ENCODE measurements at regions not wholly inside any gene's neighbourhood (a gene's known extent, or its start where the extent isn't known, plus 50 kb on each side); places are given as distances from the start of the nearest gene placed in this dataset.

GRCh38 chr2:136334967-136335366 is 217.0 kb upstream of the CXCR4 start:
- TF ChIP-seq, protein P1, sequence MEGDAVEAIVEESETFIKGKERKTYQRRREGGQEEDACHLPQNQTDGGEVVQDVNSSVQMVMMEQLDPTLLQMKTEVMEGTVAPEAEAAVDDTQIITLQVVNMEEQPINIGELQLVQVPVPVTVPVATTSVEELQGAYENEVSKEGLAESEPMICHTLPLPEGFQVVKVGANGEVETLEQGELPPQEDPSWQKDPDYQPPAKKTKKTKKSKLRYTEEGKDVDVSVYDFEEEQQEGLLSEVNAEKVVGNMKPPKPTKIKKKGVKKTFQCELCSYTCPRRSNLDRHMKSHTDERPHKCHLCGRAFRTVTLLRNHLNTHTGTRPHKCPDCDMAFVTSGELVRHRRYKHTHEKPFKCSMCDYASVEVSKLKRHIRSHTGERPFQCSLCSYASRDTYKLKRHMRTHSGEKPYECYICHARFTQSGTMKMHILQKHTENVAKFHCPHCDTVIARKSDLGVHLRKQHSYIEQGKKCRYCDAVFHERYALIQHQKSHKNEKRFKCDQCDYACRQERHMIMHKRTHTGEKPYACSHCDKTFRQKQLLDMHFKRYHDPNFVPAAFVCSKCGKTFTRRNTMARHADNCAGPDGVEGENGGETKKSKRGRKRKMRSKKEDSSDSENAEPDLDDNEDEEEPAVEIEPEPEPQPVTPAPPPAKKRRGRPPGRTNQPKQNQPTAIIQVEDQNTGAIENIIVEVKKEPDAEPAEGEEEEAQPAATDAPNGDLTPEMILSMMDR (conservative IDR thresholded peaks at IDR 0.05) = no peak
- Mint-ChIP-seq H3K36me3 (no peaks in the 10 kb centered on the region), H3K9me3 (peaks cover 16% of the 10 kb centered on the region), H3K27me3 (peaks cover 11% of the 10 kb centered on the region), H3K27ac (no peak overlapping the region), H3K4me3 (no peak overlapping the region), H3K4me1 (ENCODE audit: unreplicated experiment) (no peaks in the 10 kb centered on the region)
- no peak for DNase-seq (ENCODE audit: extremely low spot score, unreplicated experiment)

- Mint-ChIP-seq H3K27ac (no peak overlapping the region), H3K4me1 (ENCODE audit: unreplicated experiment) (peaks cover 1% of the 10 kb centered on the region), H3K36me3 (no peaks in the 10 kb centered on the region), H3K9me3 (peaks cover 4% of the 10 kb centered on the region), H3K4me3 (no peak overlapping the region), H3K27me3 (peaks cover 22% of the 10 kb centered on the region)
- no peak for DNase-seq (ENCODE audit: extremely low spot score, unreplicated experiment)
- TF ChIP-seq, protein P1 (conservative IDR thresholded peaks at IDR 0.05) = no peak
These were observed 214.6 kb upstream of the CXCR4 start for GRCh38 chr2:136332436-136333095.

DNA sequence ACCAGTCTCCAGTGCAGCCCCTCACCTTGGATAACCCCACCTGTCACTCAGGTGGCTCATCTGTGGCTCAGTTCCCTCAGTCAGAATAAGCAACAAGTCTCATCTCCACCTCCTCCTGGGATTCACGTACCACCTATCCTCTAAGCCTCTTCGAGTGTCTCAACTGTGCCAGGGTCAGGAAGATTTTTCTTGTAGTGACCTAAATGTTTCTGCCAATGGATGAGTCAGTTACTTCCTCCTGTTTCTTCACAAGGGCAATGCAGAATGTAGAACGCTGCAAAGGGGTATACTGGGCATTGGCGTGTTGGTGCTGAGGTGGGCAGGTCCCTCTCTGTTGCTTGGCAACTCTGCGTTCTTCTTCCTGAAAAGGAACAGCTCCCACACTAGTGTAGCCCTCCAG is 213.3 kb upstream of the CXCR4 start:
- Mint-ChIP-seq H3K4me1 (ENCODE audit: unreplicated experiment) (peaks cover 6% of the 10 kb centered on the region), H3K36me3 (no peaks in the 10 kb centered on the region), H3K4me3 (no peak overlapping the region), H3K27ac (no peak overlapping the region), H3K27me3 (peaks cover 18% of the 10 kb centered on the region), H3K9me3 (peaks cover 4% of the 10 kb centered on the region)
- TF ChIP-seq, protein P1 (conservative IDR thresholded peaks at IDR 0.05) = no peak
- DNase-seq (ENCODE audit: extremely low spot score, unreplicated experiment) = no peak

DNA sequence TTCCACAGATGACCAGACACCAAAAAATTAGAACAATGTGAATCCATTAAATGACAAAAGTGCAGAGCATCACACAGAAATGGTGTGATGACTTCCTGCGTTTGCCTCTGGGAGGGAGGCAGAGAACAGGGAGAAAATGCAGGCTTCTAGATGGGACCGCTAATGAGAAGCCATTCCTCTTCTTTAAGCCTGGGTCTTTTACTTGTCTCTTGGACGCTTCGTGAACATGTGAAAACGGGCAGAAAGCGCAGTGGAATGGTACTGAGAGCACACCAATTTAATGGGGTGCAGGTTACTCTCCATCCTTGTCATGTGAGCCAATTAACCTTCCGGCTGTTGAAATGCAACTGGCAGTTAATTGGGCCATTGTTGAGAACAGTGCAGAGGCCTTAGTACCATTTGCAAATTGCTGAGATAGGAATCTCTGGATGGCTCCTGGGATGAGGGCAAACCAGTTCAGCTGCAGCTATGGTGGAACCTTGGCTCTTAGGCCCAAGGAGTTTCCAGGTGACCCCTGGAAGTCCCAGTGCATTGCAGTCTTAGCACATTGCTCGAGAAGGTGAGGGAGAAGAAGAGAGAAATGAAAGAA is 210.4 kb upstream of the CXCR4 start:
- Mint-ChIP-seq H3K4me1 (ENCODE audit: unreplicated experiment) (peaks cover 6% of the 10 kb centered on the region), H3K36me3 (no peaks in the 10 kb centered on the region), H3K27me3 (peaks cover 21% of the 10 kb centered on the region), H3K4me3 (no peak overlapping the region), H3K27ac (no peak overlapping the region), H3K9me3 (peaks cover 9% of the 10 kb centered on the region)
- TF ChIP-seq, protein P1 (conservative IDR thresholded peaks at IDR 0.05) = no peak
- DNase-seq (ENCODE audit: extremely low spot score, unreplicated experiment) = no peak

DNA sequence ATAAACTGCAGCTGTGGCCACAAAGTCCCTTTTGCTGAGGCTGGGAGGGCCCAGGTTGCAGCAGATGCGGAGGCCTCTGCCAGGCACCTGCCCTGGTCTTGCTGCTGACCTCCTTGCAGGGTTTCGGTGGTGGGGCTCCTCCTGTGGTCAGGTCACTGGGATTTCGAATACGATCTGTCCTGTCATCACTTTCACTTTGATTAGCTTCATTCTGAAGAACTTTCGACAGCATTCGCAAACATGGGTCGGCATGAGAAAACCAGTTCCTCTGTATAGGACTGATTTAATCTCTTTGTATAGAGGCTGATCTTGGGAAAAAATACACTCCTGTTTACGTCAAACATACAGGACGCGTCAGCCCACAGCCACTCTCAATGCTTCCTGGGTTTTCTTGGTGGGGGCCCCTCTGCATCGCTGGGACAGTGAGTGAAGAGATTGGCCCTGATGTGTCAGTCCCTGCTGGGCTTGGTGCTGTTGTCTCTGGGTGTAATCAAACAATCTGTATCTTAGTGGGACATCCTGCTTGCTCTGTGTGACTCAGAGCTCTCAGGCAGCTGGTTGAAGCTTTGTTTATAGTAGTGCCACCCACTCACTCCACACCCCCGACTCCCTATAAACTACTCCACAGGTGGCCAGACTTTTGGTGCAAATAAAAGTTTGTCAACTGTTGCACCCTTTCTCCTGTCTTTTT is 209.4 kb upstream of the CXCR4 start:
- DNase-seq (ENCODE audit: extremely low spot score, unreplicated experiment) = no peak
- H3K27ac Mint-ChIP-seq = no peak overlapping the region

More for the DNA sequence above, 209.4 kb upstream of the CXCR4 start:
- TF ChIP-seq, protein P1 (conservative IDR thresholded peaks at IDR 0.05) = no peak
- Mint-ChIP-seq H3K4me3 (no peak overlapping the region), H3K36me3 (no peaks in the 10 kb centered on the region), H3K9me3 (peaks cover 9% of the 10 kb centered on the region), H3K27me3 (peaks cover 21% of the 10 kb centered on the region), H3K4me1 (ENCODE audit: unreplicated experiment) (peaks cover 6% of the 10 kb centered on the region)

All from type B pancreatic cell (in vitro differentiated cells).